ENCODE measurements at regions not wholly inside any gene's neighbourhood (a gene's known extent, or its start where the extent isn't known, plus 50 kb on each side); places are given as distances from the start of the nearest gene placed in this dataset.

GRCh38 chr4:83926950-83927349 is 391.0 kb downstream of the GPAT3 start:
- no peaks in the 10 kb centered on the region for H3K4me1 ChIP-seq
- no peaks in the 10 kb centered on the region for H3K27me3 ChIP-seq
- no peak for DNase-seq (ENCODE audit: extremely low spot score in 2 of 2)
- TF ChIP-seq POLR2AphosphoS5 (IDR thresholded peaks at IDR 0.05; ENCODE audit: insufficient read depth in 1 of 2, low read depth in 1 of 2) (no peak), CTCF (IDR thresholded peaks at IDR 0.05) (no peak), POLR2A (IDR thresholded peaks at IDR 0.05) (no peak)
- H3K27ac ChIP-seq: no peak overlapping the region
- H3K36me3 ChIP-seq: no peaks in the 10 kb centered on the region
- H3K4me3 ChIP-seq: no peak overlapping the region
- intact Hi-C loops (cut with DNase I): no loop called here
- no peaks in the 10 kb centered on the region for H3K9me3 ChIP-seq

- H3K4me1 ChIP-seq: no peaks in the 10 kb centered on the region
- H3K36me3 ChIP-seq: no peaks in the 10 kb centered on the region
- H3K27me3 ChIP-seq: no peaks in the 10 kb centered on the region
- intact Hi-C loops (cut with DNase I): no loop called here
- DNase-seq (ENCODE audit: extremely low spot score in 2 of 2): no peak
- no peak overlapping the region for H3K4me3 ChIP-seq
- no peaks in the 10 kb centered on the region for H3K9me3 ChIP-seq
- TF ChIP-seq CTCF (IDR thresholded peaks at IDR 0.05) (no peak), POLR2AphosphoS5 (IDR thresholded peaks at IDR 0.05; ENCODE audit: insufficient read depth in 1 of 2, low read depth in 1 of 2) (no peak), POLR2A (IDR thresholded peaks at IDR 0.05) (no peak)
- H3K27ac ChIP-seq: no peak overlapping the region
Measured at GRCh38 chr4:83923341-83923740, 387.4 kb downstream of the GPAT3 start.

GRCh38 chr4:83922402-83922801 is 386.5 kb downstream of the GPAT3 start:
- Histone ChIP-seq H3K4me3 (no peak overlapping the region), H3K4me1 (no peaks in the 10 kb centered on the region), H3K27me3 (no peaks in the 10 kb centered on the region), H3K27ac (no peak overlapping the region), H3K9me3 (no peaks in the 10 kb centered on the region), H3K36me3 (no peaks in the 10 kb centered on the region)
- no peak for DNase-seq (ENCODE audit: extremely low spot score in 2 of 2)
- intact Hi-C loops (cut with DNase I): no loop called here
- TF ChIP-seq POLR2AphosphoS5 (IDR thresholded peaks at IDR 0.05; ENCODE audit: insufficient read depth in 1 of 2, low read depth in 1 of 2): no peak

GRCh38 chr4:83921124-83921523 is 385.2 kb downstream of the GPAT3 start:
- intact Hi-C loops (cut with DNase I): no loop called here
- no peaks in the 10 kb centered on the region for H3K36me3 ChIP-seq
- H3K4me1 ChIP-seq: no peaks in the 10 kb centered on the region
- no peak overlapping the region for H3K27ac ChIP-seq
- no peaks in the 10 kb centered on the region for H3K27me3 ChIP-seq
- no peak for DNase-seq (ENCODE audit: extremely low spot score in 2 of 2)
- H3K4me3 ChIP-seq: no peak overlapping the region
- no peaks in the 10 kb centered on the region for H3K9me3 ChIP-seq
- no peak for TF ChIP-seq CTCF (IDR thresholded peaks at IDR 0.05)
- no peak for TF ChIP-seq POLR2AphosphoS5 (IDR thresholded peaks at IDR 0.05; ENCODE audit: insufficient read depth in 1 of 2, low read depth in 1 of 2)
- no peak for TF ChIP-seq POLR2A (IDR thresholded peaks at IDR 0.05)

GRCh38 chr4:83920375-83920774 is 384.5 kb downstream of the GPAT3 start:
- Histone ChIP-seq H3K36me3 (no peaks in the 10 kb centered on the region), H3K9me3 (no peaks in the 10 kb centered on the region), H3K27ac (no peak overlapping the region), H3K4me3 (no peak overlapping the region), H3K4me1 (no peaks in the 10 kb centered on the region), H3K27me3 (no peaks in the 10 kb centered on the region)
- intact Hi-C loops (cut with DNase I): no loop called here
- TF ChIP-seq CTCF (IDR thresholded peaks at IDR 0.05): no peak
- no peak for TF ChIP-seq POLR2AphosphoS5 (IDR thresholded peaks at IDR 0.05; ENCODE audit: insufficient read depth in 1 of 2, low read depth in 1 of 2)
- no peak for TF ChIP-seq POLR2A (IDR thresholded peaks at IDR 0.05)
- no peak for DNase-seq (ENCODE audit: extremely low spot score in 2 of 2)

- no peaks in the 10 kb centered on the region for H3K9me3 ChIP-seq
- H3K36me3 ChIP-seq: no peaks in the 10 kb centered on the region
- intact Hi-C loops (cut with DNase I): no loop called here
- TF ChIP-seq POLR2AphosphoS5 (IDR thresholded peaks at IDR 0.05; ENCODE audit: insufficient read depth in 1 of 2, low read depth in 1 of 2): no peak
- no peak for TF ChIP-seq POLR2A (IDR thresholded peaks at IDR 0.05)
- TF ChIP-seq CTCF (IDR thresholded peaks at IDR 0.05): no peak
- no peak overlapping the region for H3K27ac ChIP-seq
- no peak for DNase-seq (ENCODE audit: extremely low spot score in 2 of 2)
- H3K4me1 ChIP-seq: no peaks in the 10 kb centered on the region
- no peaks in the 10 kb centered on the region for H3K27me3 ChIP-seq
- H3K4me3 ChIP-seq: no peak overlapping the region
Measured at GRCh38 chr4:83917572-83917971, 381.7 kb downstream of the GPAT3 start.

All from vagina (tissue), 2 donors.